ENCODE measurements at regions not wholly inside any gene's neighbourhood (a gene's known extent, or its start where the extent isn't known, plus 50 kb on each side); places are given as distances from the start of the nearest gene placed in this dataset.

DNA sequence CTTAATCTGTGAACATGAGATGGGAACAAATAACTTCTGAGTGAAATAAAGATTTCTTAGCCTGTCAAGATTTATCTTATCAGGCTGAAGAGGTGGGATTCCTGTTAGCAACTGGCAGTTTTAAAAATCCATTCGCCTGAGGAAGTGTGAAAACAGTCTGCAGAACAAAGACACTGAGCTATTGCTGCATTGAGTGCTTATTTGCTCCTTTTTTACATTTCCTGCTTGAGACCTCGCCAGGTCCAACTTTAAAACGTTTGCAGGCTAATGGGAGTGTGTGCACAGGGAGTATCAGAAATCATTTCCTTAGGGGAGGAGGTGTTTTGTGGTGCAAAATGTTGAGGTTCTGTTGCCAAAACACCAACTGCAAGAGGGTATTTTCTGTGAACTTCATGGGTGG lies 957.8 kb upstream of the RBFOX1 start:
- no peaks in the 10 kb centered on the region for H3K9me3 ChIP-seq (ENCODE audit: control insufficient read depth in 1 of 2, insufficient read depth in 1 of 2, low read depth in 1 of 2, low read length in 2 of 2)
- TF ChIP-seq, protein P1, sequence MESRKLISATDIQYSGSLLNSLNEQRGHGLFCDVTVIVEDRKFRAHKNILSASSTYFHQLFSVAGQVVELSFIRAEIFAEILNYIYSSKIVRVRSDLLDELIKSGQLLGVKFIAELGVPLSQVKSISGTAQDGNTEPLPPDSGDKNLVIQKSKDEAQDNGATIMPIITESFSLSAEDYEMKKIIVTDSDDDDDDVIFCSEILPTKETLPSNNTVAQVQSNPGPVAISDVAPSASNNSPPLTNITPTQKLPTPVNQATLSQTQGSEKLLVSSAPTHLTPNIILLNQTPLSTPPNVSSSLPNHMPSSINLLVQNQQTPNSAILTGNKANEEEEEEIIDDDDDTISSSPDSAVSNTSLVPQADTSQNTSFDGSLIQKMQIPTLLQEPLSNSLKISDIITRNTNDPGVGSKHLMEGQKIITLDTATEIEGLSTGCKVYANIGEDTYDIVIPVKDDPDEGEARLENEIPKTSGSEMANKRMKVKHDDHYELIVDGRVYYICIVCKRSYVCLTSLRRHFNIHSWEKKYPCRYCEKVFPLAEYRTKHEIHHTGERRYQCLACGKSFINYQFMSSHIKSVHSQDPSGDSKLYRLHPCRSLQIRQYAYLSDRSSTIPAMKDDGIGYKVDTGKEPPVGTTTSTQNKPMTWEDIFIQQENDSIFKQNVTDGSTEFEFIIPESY (IDR thresholded peaks at IDR 0.05; ENCODE audit: extremely low read depth, insufficient replicate concordance, low read length) = no peak
- TF ChIP-seq, protein P2, sequence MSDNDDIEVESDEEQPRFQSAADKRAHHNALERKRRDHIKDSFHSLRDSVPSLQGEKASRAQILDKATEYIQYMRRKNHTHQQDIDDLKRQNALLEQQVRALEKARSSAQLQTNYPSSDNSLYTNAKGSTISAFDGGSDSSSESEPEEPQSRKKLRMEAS (IDR thresholded peaks at IDR 0.05) = no peak
- no peak for TF ChIP-seq ZFX (IDR thresholded peaks at IDR 0.05)
- no peaks in the 10 kb centered on the region for H3K9me2 ChIP-seq (ENCODE audit: insufficient read depth)
- no peaks in the 10 kb centered on the region for H3K36me3 ChIP-seq (ENCODE audit: control insufficient read depth in 1 of 2, insufficient read depth in 2 of 2, low read length in 2 of 2)
- ChIA-PET RAD21 (ENCODE audit: low non-redundant PET in 1 of 2, low total read pairs in 2 of 2, uncharacterized antibody in 2 of 2, unreplicated experiment in 2 of 2) (no interaction called here), CTCF (no interaction called here), POLR2A (no interaction called here)
- H3K27me3 ChIP-seq (ENCODE audit: insufficient read depth, low read length) = no peaks in the 10 kb centered on the region
- DNase-seq (ENCODE audit: low read depth, low spot score) = no peak
- no peak overlapping the region for H2AFZ ChIP-seq (ENCODE audit: low read depth, low read length, poor library complexity, severe bottlenecking)
- H3K4me2 ChIP-seq (ENCODE audit: low read length) = no peak overlapping the region
- intact Hi-C loops (cut with micrococcal nuclease) = no loop called here
- no peak overlapping the region for H3K4me3 ChIP-seq (replicated peaks in 1 of 2; ENCODE audit: low read depth in 1 of 2, low read length in 2 of 2)
- ATAC-seq = no peak
- no peak overlapping the region for H3K27ac ChIP-seq (ENCODE audit: low read depth, low read length)
- no peaks in the 10 kb centered on the region for H4K20me1 ChIP-seq (ENCODE audit: insufficient read depth)
- no TSS peak for BruUV-seq (replicated peaks)
- H3K9ac ChIP-seq (ENCODE audit: low read length) = no peak overlapping the region
- H3K4me1 ChIP-seq (ENCODE audit: control insufficient read depth in 1 of 2, insufficient read depth in 2 of 2, low read length in 2 of 2) = no peaks in the 10 kb centered on the region
- no peaks in the 10 kb centered on the region for H3K79me2 ChIP-seq (ENCODE audit: insufficient read depth, low read length)

DNA sequence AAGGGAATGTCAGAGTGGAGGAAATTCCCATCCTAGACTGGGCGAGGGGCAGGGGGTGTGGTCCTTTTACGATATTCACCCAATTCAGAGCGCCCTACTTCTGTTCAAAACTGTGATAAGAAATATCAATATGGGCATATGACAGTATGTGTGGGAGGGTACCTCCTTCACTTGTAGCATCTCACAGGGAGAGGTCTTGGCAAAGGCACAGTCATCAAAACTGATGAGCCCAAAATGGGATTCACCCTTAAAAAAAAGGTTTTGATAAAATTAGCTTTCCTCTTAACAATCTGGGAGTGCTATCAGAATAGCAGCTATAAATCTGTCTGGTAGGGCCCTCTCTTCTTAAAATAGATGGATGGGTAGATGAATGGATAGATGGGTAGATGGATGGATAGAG lies 967.8 kb upstream of the RBFOX1 start:
- H3K27ac ChIP-seq (ENCODE audit: low read depth, low read length) = no peak overlapping the region
- POLR2A ChIA-PET = no interaction called here
- H3K4me1 ChIP-seq (ENCODE audit: control insufficient read depth in 1 of 2, insufficient read depth in 2 of 2, low read length in 2 of 2) = no peaks in the 10 kb centered on the region
- no peak overlapping the region for H2AFZ ChIP-seq (ENCODE audit: low read depth, low read length, poor library complexity, severe bottlenecking)
- no peak for ATAC-seq
- CTCF ChIA-PET = no interaction called here
- H3K9me2 ChIP-seq (ENCODE audit: insufficient read depth) = no peaks in the 10 kb centered on the region
- H3K4me3 ChIP-seq (replicated peaks in 1 of 2; ENCODE audit: low read depth in 1 of 2, low read length in 2 of 2) = no peak overlapping the region
- no TSS peak for BruUV-seq (replicated peaks)
- H3K27me3 ChIP-seq (ENCODE audit: insufficient read depth, low read length) = no peaks in the 10 kb centered on the region
- H3K9me3 ChIP-seq (ENCODE audit: control insufficient read depth in 1 of 2, insufficient read depth in 1 of 2, low read depth in 1 of 2, low read length in 2 of 2) = no peaks in the 10 kb centered on the region
- H3K9ac ChIP-seq (ENCODE audit: low read length) = no peak overlapping the region
- intact Hi-C loops (cut with micrococcal nuclease) = no loop called here
- H3K79me2 ChIP-seq (ENCODE audit: insufficient read depth, low read length) = no peaks in the 10 kb centered on the region
- TF ChIP-seq ZNF274 (IDR thresholded peaks at IDR 0.05; ENCODE audit: low read depth, low read length) = no peak
- TF ChIP-seq SP1 (IDR thresholded peaks at IDR 0.05; ENCODE audit: low read depth) = no peak
- RAD21 ChIA-PET (ENCODE audit: low non-redundant PET in 1 of 2, low total read pairs in 2 of 2, uncharacterized antibody in 2 of 2, unreplicated experiment in 2 of 2) = no interaction called here
- no peak for DNase-seq (ENCODE audit: low read depth, low spot score)
- no peaks in the 10 kb centered on the region for H4K20me1 ChIP-seq (ENCODE audit: insufficient read depth)
- H3K36me3 ChIP-seq (ENCODE audit: control insufficient read depth in 1 of 2, insufficient read depth in 2 of 2, low read length in 2 of 2) = no peaks in the 10 kb centered on the region
- H3K4me2 ChIP-seq (ENCODE audit: low read length) = no peak overlapping the region
